ENCODE measurements at regions not wholly inside any gene's neighbourhood (a gene's known extent, or its start where the extent isn't known, plus 50 kb on each side); places are given as distances from the start of the nearest gene placed in this dataset.
"Not testable (repeated sequence)": the region's sequence is repeated elsewhere in the genome, so short reads cannot be mapped to it uniquely, and the experiment has no call there.

DNA sequence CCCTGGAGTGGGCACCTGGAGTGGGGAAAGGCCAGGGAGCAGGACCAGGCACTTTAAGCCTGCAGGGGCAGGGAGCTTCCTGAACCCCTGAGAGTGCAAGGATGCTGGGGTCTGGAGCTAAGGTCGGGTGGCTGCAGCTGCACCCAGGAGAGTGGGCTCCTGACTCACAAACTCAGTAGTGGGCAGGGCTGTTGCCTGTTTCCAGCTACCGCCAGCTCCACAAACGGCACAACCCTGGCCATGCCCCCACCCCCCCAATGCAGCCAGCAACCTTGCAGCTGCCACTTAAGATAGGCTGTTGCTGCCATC is 688.8 kb downstream of the NYAP2 start:
- TF ChIP-seq CTCF (IDR thresholded peaks at IDR 0.05; ENCODE audit: unreplicated experiment) = no peak
- Mint-ChIP-seq H3K36me3 (peaks cover 4% of the 10 kb centered on the region), H3K27ac (no peak overlapping the region), H3K4me3 (no peak overlapping the region), H3K9me3 (peaks cover 19% of the 10 kb centered on the region), H3K4me1 (no peaks in the 10 kb centered on the region), H3K27me3 (ENCODE audit: low read depth) (no peaks in the 10 kb centered on the region)
- DNase-seq (ENCODE audit: low spot score in 2 of 2, unreplicated experiment in 2 of 2) = no peak

DNA sequence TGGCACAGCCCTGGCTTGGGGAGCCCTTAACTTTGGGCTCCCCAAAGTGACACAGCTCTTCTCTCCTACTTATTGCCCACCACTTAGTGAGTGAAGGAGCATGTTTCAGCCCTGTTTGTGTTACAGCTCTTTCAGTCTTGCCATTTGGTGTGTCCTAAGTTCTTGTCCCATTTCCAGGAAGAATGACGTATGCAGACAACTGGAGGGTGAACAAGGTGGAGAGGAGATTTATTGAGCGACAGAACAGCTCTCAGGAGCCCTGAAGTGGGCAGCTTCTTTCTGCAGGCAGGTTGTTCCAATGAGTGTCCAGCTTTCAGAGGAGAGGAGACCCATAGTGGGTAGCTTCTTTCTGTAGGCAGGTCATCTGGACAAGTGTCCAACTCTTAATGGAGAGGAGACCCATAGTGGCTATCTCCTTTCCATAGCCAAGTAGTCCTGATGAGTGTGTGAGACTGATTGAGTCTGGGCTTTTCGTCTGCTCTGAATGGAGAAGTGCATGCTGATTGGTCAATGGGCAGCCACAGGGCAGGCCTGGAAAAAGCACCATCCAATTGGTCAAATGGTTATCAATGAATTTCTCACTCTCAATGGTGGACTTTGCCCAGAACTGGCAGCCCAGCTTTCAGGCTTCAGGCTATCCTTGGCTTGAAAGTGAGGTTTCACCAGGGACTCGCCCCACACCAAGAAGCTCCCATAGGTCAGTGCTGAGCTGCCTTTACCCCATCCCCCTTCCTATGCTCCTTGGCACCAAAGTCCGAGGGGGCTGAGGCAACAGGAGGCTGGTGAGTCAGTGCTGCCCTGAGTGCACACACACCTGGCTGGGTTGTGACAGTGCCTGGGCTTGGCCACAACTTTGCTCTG is 688.2 kb downstream of the NYAP2 start:
- peaks cover 4% of the 10 kb centered on the region for H3K36me3 Mint-ChIP-seq
- H3K4me3 Mint-ChIP-seq = no peak overlapping the region
- no peaks in the 10 kb centered on the region for H3K27me3 Mint-ChIP-seq (ENCODE audit: low read depth)
- no peak for DNase-seq (ENCODE audit: low spot score in 2 of 2, unreplicated experiment in 2 of 2)
- no peaks in the 10 kb centered on the region for H3K4me1 Mint-ChIP-seq
- H3K27ac Mint-ChIP-seq = no peak overlapping the region
- H3K9me3 Mint-ChIP-seq = peaks cover 17% of the 10 kb centered on the region
- no peak for TF ChIP-seq CTCF (IDR thresholded peaks at IDR 0.05; ENCODE audit: unreplicated experiment)

GRCh38 chr2:226087051-226087450 is 687.5 kb downstream of the NYAP2 start:
- peaks cover 4% of the 10 kb centered on the region for H3K36me3 Mint-ChIP-seq
- DNase-seq (ENCODE audit: low spot score in 2 of 2, unreplicated experiment in 2 of 2) = no peak

DNA sequence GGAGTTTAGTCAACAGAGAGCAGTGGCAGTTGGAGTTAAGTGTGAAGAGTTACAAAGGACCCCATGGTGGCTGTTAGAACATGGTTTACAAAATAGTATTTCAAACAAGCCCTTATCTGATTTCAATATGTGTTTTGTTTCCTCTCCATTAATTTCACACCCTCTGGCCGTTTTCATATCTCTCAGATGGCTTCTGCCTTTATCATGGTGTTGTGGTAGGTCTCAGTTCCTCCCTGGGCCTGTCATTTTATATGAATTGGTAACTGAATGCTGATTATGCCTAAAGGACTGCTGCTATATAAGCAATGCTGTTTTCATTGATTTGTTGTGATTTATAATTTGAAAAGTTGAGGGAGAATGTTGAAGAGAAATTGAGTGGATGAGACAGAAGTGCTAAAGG is 686.7 kb downstream of the NYAP2 start:
- no peak for DNase-seq (ENCODE audit: low spot score in 2 of 2, unreplicated experiment in 2 of 2)
- Mint-ChIP-seq H3K27ac (no peak overlapping the region), H3K9me3 (peaks cover 17% of the 10 kb centered on the region), H3K36me3 (peaks cover 4% of the 10 kb centered on the region), H3K27me3 (ENCODE audit: low read depth) (no peaks in the 10 kb centered on the region), H3K4me1 (no peaks in the 10 kb centered on the region), H3K4me3 (no peak overlapping the region)
- TF ChIP-seq CTCF (IDR thresholded peaks at IDR 0.05; ENCODE audit: unreplicated experiment) = no peak

More at GRCh38 chr2:226087051-226087450, 687.5 kb downstream of the NYAP2 start:
- H3K4me3 Mint-ChIP-seq = no peak overlapping the region
- H3K27ac Mint-ChIP-seq = no peak overlapping the region
- no peaks in the 10 kb centered on the region for H3K27me3 Mint-ChIP-seq (ENCODE audit: low read depth)
- peaks cover 17% of the 10 kb centered on the region for H3K9me3 Mint-ChIP-seq
- no peak for TF ChIP-seq CTCF (IDR thresholded peaks at IDR 0.05; ENCODE audit: unreplicated experiment)
- H3K4me1 Mint-ChIP-seq = no peaks in the 10 kb centered on the region

- not testable (repeated sequence) for H3K27me3 Mint-ChIP-seq (ENCODE audit: low read depth); H3K4me1 Mint-ChIP-seq; H3K27ac Mint-ChIP-seq; H3K4me3 Mint-ChIP-seq; DNase-seq (ENCODE audit: low spot score in 2 of 2, unreplicated experiment in 2 of 2); H3K36me3 Mint-ChIP-seq
- peaks cover 17% of the 10 kb centered on the region for H3K9me3 Mint-ChIP-seq
Measured at GRCh38 chr2:226085425-226085824, 685.9 kb downstream of the NYAP2 start.

GRCh38 chr2:226080334-226080733 is 680.8 kb downstream of the NYAP2 start:
- H3K27me3 Mint-ChIP-seq (ENCODE audit: low read depth) = no peaks in the 10 kb centered on the region
- no peak for TF ChIP-seq CTCF (IDR thresholded peaks at IDR 0.05; ENCODE audit: unreplicated experiment)
- no peak overlapping the region for H3K4me3 Mint-ChIP-seq
- H3K9me3 Mint-ChIP-seq = peaks cover 8% of the 10 kb centered on the region
- no peaks in the 10 kb centered on the region for H3K4me1 Mint-ChIP-seq
- no peak for DNase-seq (ENCODE audit: low spot score in 2 of 2, unreplicated experiment in 2 of 2)
- no peak overlapping the region for H3K27ac Mint-ChIP-seq
- H3K36me3 Mint-ChIP-seq = peaks cover 4% of the 10 kb centered on the region
